ENCODE measurements at regions not wholly inside any gene's neighbourhood (a gene's known extent, or its start where the extent isn't known, plus 50 kb on each side); places are given as distances from the start of the nearest gene placed in this dataset.

GRCh38 chr11:111183706-111184105 is 61.8 kb upstream of the POU2AF2 start:
- Mint-ChIP-seq H3K36me3 (peaks cover 5% of the 10 kb centered on the region), H3K27ac (no peak overlapping the region), H3K9me3 (peaks cover 21% of the 10 kb centered on the region), H3K4me1 (peaks cover 6% of the 10 kb centered on the region), H3K27me3 (ENCODE audit: low read depth) (no peaks in the 10 kb centered on the region), H3K4me3 (no peak overlapping the region)
- no peak for TF ChIP-seq CTCF (IDR thresholded peaks at IDR 0.05; ENCODE audit: unreplicated experiment)
- no peak for DNase-seq (ENCODE audit: low spot score in 2 of 2, unreplicated experiment in 2 of 2)

DNA sequence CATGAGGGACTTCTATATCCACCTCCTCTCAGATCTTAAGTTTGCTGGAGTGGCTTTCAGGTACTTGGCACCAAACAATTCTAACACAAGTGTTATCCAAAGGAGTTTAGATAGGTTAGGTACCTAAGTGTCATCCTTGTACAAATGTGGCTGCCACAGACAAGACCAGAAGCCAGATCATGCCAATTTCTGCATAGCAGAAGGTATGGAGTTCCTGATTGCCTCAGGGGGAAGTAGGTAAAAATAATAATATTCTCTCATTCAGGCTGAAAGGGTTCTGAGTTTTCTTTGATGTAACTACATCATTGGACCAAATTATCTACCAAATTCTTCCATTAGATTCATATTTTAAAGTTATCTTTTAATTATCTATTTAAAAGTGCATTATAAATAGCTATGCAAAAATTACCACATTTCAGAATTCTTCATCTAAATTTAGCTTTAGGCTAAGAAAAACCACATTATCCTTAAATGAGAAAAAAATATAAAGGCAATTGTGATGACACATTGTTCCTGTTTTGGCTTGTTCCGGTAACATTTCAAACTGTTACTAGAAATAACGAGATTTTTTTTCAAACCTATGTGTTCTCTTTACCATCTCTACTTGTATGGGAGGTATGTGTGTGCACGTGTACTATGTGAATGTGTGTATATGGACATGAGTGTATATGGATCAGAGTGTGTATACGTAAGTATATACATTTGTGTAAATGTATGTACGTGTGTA is 66.2 kb upstream of the POU2AF2 start:
- no peak overlapping the region for H3K4me3 Mint-ChIP-seq
- TF ChIP-seq CTCF (IDR thresholded peaks at IDR 0.05; ENCODE audit: unreplicated experiment), result no peak

GRCh38 chr11:111177037-111177871 is 68.3 kb upstream of the POU2AF2 start:
- no peak for TF ChIP-seq CTCF (IDR thresholded peaks at IDR 0.05; ENCODE audit: unreplicated experiment)
- H3K4me3 Mint-ChIP-seq, result no peak overlapping the region
- no peaks in the 10 kb centered on the region for H3K36me3 Mint-ChIP-seq
- no peaks in the 10 kb centered on the region for H3K27me3 Mint-ChIP-seq (ENCODE audit: low read depth)
- no peak for DNase-seq (ENCODE audit: low spot score in 2 of 2, unreplicated experiment in 2 of 2)
- H3K4me1 Mint-ChIP-seq, result no peaks in the 10 kb centered on the region
- H3K27ac Mint-ChIP-seq, result no peak overlapping the region
- no peaks in the 10 kb centered on the region for H3K9me3 Mint-ChIP-seq

More for the DNA sequence above, 66.2 kb upstream of the POU2AF2 start:
- no peak overlapping the region for H3K27ac Mint-ChIP-seq
- H3K4me1 Mint-ChIP-seq, result no peaks in the 10 kb centered on the region
- no peak for DNase-seq (ENCODE audit: low spot score in 2 of 2, unreplicated experiment in 2 of 2)
- peaks cover 4% of the 10 kb centered on the region for H3K9me3 Mint-ChIP-seq
- H3K27me3 Mint-ChIP-seq (ENCODE audit: low read depth), result no peaks in the 10 kb centered on the region
- no peaks in the 10 kb centered on the region for H3K36me3 Mint-ChIP-seq

- Mint-ChIP-seq H3K27me3 (ENCODE audit: low read depth) (no peaks in the 10 kb centered on the region), H3K4me3 (no peak overlapping the region), H3K27ac (no peak overlapping the region), H3K4me1 (no peaks in the 10 kb centered on the region), H3K9me3 (no peaks in the 10 kb centered on the region), H3K36me3 (no peaks in the 10 kb centered on the region)
- no peak for DNase-seq (ENCODE audit: low spot score in 2 of 2, unreplicated experiment in 2 of 2)
- TF ChIP-seq CTCF (IDR thresholded peaks at IDR 0.05; ENCODE audit: unreplicated experiment), result no peak
Observed at GRCh38 chr11:111176603-111177002, 68.9 kb upstream of the POU2AF2 start.

GRCh38 chr11:111173221-111173620 is 72.3 kb upstream of the POU2AF2 start:
- Mint-ChIP-seq H3K27ac (no peak overlapping the region), H3K9me3 (no peaks in the 10 kb centered on the region), H3K4me1 (no peaks in the 10 kb centered on the region), H3K4me3 (no peak overlapping the region), H3K36me3 (no peaks in the 10 kb centered on the region), H3K27me3 (ENCODE audit: low read depth) (no peaks in the 10 kb centered on the region)
- DNase-seq (ENCODE audit: low spot score in 2 of 2, unreplicated experiment in 2 of 2), result no peak
- TF ChIP-seq CTCF (IDR thresholded peaks at IDR 0.05; ENCODE audit: unreplicated experiment), result no peak

Measured in mesothelial cell of epicardium (in vitro differentiated cells).